ENCODE measurements at regions not wholly inside any gene's neighbourhood (a gene's known extent, or its start where the extent isn't known, plus 50 kb on each side); places are given as distances from the start of the nearest gene placed in this dataset.

- ATAC-seq (no peak), DNase-seq (ENCODE audit: low spot score) (no peak)
These were observed 259.6 kb upstream of the SLC24A2 start for GRCh38 chr9:20048437-20048836.

DNA sequence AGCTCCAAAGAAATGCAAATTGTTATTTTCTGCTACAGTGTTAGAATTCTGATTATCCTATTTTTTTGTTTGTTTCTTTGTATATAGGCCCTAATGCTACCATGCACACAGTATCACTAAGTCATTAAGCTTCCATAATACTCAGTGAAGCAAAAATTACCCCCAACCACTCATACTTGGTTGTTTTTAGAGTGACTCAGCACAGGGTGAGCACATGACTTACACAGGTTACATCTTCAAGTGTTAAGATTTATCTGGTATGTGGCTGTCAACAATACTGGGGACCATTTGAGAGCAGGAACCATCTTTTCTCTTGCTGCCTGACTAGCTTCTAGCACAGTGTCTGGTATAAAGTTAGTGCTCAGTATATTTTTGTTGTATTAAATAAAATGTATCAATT is 255.8 kb upstream of the SLC24A2 start:
- ATAC-seq (no peak), DNase-seq (ENCODE audit: low spot score) (no peak)

DNA sequence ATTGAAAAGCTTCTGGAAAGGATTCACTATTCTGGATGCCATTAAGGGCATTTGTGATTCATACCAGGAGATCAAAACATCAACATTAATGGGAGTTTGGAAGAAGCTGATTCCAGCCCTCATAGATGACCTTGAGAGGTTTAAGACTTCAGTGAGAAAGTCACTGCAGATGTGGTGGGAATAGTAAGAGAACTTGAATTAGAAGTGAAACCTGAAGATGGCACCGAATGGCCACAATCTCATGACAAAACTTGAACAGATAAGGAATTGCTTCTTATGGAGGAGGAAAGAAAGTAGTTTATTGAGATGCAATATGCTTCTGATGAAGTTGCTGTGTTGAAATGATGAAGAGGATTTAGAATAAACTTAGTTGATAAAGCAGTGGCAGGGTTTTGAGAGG is 254.6 kb upstream of the SLC24A2 start:
- no peak for ATAC-seq
- no peak for DNase-seq (ENCODE audit: low spot score)

GRCh38 chr9:20043035-20043434 is 254.2 kb upstream of the SLC24A2 start:
- DNase-seq (ENCODE audit: low spot score) = no peak
- ATAC-seq = no peak

GRCh38 chr9:20042128-20042711 is 253.4 kb upstream of the SLC24A2 start:
- ATAC-seq = no peak
- DNase-seq (ENCODE audit: low spot score) = no peak

- DNase-seq (ENCODE audit: low spot score) (peak; percentile 44), ATAC-seq (no peak)
These were observed 252.9 kb upstream of the SLC24A2 start for GRCh38 chr9:20041697-20042081.

DNA sequence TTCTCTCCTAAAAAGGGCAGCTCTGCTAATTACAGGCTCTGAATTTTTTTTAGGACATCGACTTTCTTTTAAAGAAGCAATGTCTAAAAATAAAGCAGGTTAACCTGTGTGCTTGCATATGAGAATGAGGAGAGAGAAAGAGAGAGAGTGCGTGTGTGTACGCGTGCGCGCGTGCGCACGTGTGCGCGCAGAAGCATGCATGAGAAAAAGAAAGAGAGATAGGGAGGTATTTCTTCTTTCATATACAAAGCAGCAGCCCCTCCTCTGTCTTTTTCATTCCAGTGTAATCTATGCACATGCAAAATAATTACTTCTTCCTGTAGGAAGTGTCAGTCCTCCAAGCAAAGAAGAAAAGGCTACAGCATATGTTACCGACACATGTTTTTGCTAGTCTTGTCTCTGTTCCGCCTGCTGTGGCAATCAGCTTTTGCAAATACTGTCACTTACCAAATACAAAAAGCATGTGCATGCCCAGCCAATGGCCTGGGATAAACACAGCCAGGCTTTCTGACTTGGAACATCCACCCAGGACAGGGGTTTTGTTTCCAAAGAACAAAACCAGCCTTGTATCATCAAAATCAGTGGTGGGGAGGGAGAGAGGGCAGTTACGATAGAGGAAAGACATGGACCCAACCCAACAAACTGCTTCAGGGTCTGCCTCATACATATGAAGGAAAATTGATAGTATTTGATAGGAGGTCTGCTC is 252.3 kb upstream of the SLC24A2 start:
- DNase-seq (ENCODE audit: low spot score) (no peak), ATAC-seq (no peak)

DNA sequence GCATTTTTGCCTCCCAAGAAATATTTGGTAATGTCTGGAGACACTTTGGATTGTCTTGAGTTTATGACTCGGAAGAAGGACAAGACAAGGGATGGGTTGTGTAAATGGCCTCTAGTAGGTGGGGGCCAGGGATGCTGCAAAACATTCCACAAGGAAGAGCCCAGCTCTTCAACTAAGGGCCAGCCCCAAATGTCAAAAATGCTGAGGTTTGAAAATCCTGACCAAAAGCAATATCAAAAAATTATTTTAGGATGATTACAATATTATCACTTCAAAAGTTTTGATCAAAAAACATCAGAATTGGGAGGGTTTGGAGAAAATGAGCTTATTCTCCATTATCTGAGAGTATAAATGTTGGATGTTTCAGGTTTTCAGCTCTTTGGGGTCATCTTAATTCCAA is 248.9 kb upstream of the SLC24A2 start:
- DNase-seq (ENCODE audit: low spot score) (no peak), ATAC-seq (no peak)

DNA sequence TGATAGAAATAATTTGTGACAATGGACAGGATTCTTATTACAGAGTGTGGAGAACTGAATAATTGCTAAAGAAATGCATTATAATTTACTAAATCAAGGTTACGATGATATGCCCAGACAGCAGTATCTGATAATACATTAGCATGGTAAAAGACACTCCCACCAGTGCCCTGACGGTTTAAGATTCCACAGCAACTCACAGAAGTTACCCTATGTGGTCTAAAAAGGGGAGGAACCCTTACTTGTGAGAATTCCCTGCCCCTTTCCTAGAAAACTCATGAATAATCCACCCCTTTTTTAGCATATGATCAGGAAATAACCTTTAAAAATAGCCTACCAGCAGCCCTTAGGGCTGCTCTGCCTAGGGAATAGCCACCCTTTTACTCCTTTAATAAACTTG is 244.7 kb upstream of the SLC24A2 start:
- ATAC-seq (no peak), DNase-seq (ENCODE audit: low spot score) (no peak)

- no peak for DNase-seq (ENCODE audit: low spot score)
- ATAC-seq = no peak
These were observed 243.7 kb upstream of the SLC24A2 start for GRCh38 chr9:20032413-20033006.

GRCh38 chr9:20031836-20032235 is 243.0 kb upstream of the SLC24A2 start:
- DNase-seq (ENCODE audit: low spot score) = no peak
- ATAC-seq = no peak

GRCh38 chr9:20030671-20031070 is 241.8 kb upstream of the SLC24A2 start:
- no peak for DNase-seq (ENCODE audit: low spot score)
- ATAC-seq = no peak

DNA sequence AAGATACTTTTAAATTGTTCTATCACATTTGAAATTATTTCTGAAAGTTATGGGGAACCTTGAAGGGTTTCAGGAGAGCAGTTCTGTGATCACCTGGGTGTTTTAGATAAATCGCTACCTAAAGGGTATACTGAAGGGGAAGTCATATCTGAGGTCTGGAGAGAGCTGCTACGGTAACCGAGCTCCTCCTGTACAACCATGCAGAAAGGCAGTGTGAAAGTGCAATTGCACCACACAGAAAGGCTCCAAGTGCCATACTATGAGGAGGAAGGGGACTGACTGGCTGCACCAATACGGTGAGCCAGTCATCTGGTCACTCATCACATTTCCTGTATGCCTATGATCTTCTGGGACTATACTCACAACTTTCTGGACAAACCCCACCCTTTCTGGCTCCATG is 241.4 kb upstream of the SLC24A2 start:
- ATAC-seq (no peak), DNase-seq (ENCODE audit: low spot score) (no peak)

GRCh38 chr9:20028849-20029231 is 240.0 kb upstream of the SLC24A2 start:
- DNase-seq (ENCODE audit: low spot score) = no peak
- ATAC-seq = no peak

- ATAC-seq = no peak
- no peak for DNase-seq (ENCODE audit: low spot score)
These were observed 239.5 kb upstream of the SLC24A2 start for GRCh38 chr9:20028192-20028848.

GRCh38 chr9:20023961-20024571 is 235.2 kb upstream of the SLC24A2 start:
- ATAC-seq (no peak), DNase-seq (ENCODE audit: low spot score) (no peak)

DNA sequence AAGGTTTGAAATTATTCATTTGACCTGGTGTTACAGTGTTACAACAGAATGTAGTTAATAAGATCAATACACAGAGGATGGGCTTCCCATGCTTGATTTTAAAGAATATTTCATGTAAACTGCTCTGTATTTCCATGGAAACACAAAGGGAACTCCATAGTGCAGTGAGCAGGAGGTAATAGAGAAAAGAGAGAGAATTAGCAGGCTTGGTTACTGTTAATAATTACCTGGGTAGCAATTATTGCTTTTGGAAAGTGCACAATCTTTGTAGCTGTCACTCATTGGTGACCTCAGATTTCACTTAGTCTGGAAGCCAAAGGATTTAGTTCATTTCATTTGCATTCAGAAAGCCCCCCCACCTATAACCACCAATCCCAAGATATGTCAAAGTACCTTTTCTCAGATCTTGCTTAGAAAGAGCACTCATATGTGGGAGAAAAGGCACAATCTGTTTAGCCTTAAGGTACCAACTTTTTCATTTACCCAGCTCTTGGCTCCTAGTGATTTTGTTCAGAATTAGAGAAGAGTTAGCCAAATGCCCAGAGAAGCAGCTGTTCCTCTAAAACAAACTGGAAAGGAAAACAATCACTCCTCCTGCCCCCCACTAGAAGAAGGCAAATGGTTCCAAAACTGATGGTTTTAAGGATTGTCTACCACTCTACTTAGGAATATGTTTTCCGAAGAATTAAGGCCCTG is 234.5 kb upstream of the SLC24A2 start:
- DNase-seq (ENCODE audit: low spot score) = no peak
- no peak for ATAC-seq

DNA sequence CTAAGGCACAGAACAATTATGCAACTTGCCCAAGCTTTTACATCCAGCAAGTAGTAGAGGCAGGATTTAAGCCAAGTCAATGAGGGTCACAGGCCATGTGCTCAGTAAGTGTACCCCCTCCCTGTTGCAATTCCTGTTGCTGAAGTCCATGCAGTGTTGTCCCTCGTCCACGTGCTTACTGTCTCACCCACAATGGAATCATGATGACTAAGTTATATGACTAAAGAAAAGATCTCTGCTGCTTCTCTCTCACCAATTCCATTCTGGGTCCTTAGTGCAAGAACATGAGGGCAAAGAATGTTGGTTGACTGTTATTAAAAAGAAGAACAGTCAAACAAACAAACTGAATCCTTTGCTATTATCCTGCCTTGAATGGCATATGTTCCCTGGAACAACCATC is 233.6 kb upstream of the SLC24A2 start:
- no peak for DNase-seq (ENCODE audit: low spot score)
- no peak for ATAC-seq

DNA sequence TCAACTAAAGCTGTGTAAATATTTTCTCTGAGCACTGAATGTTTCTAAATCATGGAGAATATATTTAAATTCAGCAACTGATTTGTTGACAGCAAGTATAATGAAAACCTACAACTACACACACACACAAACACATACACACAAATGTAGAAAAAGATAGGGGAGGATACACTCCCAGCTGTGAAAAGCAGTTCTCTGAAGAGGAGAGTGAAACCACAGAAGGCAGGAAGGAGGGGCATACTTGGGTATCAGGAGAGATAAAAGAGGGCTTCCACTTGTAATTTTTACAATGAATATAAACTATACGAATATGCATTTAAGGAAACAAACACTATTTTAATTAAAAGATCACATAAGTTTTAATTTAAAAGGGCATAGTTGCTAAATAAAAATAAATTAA is 227.8 kb upstream of the SLC24A2 start:
- DNase-seq (ENCODE audit: low spot score) = no peak
- no peak for ATAC-seq

DNA sequence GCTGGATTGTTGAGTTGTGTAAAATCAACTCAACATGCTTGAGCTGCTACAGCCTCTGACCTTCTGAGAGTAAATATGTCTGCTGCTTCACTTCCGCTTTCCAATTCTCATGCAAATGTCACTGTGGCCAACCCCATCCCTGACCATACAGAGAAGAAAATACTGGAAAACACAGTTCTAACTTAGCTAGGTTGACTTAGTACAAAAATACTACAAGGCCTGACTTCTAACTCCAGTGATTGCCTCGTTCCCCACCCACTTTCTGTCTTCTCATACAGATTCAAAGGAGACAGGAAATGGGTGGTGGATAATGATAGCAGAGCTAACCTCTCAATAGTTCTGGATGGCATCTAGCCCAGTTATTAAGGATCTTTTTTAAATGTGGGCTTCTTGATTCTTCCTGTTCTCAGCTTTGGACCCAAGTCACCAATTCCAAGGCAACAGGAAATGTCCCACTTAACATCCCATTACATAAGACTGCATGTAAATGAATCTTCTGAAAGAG is 226.6 kb upstream of the SLC24A2 start:
- no peak for ATAC-seq
- DNase-seq (ENCODE audit: low spot score) = no peak

GRCh38 chr9:20014168-20014567 is 225.3 kb upstream of the SLC24A2 start:
- ATAC-seq = no peak

More at GRCh38 chr9:20014168-20014567, 225.3 kb upstream of the SLC24A2 start:
- no peak for DNase-seq (ENCODE audit: low spot score)

Data from left lobe of liver (tissue), 2 donors.